ENCODE measurements at regions not wholly inside any gene's neighbourhood (a gene's known extent, or its start where the extent isn't known, plus 50 kb on each side); places are given as distances from the start of the nearest gene placed in this dataset.

GRCh38 chr2:71759060-71759459, 305.7 kb downstream of the DYSF start:
- DNase-seq: no peak

- DNase-seq: no peak
These were observed 304.0 kb downstream of the DYSF start for GRCh38 chr2:71757351-71757750.

- no peak for DNase-seq
These were observed 303.0 kb downstream of the DYSF start for GRCh38 chr2:71756280-71756906.

DNA sequence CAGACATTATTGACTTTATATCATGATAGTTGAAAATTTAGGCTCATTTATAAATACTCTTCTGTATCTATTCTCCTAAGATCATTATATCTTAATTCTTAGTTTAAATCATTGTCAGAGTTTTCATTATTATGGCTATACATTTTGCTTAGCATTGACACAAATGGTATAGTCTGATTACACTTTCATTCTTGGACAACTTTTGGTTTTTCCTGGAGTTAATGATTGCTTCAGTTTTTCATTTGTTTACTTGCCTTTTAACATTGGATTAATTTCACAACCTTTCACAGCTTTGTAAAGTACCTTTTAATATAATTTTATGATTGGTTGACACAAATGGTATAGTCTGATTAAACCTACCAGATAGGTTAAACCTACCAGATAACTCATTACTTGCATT, 298.2 kb downstream of the DYSF start:
- no peak for DNase-seq

DNA sequence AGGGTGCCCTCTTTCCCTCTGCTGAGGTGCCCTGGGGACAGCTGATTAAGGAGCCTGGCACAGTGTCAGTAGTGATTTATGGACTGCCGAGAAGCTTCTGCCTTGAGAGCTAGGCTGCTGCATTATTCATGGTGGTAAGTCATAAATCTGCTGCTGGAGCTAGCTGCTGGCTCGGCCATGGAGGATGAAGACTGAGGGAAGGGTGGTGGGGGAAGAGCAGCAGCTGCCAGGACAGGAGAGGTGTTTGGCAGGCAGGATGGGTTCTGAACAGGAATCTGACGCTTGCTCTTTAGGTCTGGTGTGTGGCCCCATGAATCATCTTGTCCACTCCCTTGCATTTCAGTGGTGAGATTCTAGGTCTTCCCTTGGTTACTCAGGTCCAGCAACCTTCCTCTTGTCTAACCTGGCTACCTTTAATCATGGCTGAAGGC, 296.3 kb downstream of the DYSF start:
- DNase-seq: no peak

DNA sequence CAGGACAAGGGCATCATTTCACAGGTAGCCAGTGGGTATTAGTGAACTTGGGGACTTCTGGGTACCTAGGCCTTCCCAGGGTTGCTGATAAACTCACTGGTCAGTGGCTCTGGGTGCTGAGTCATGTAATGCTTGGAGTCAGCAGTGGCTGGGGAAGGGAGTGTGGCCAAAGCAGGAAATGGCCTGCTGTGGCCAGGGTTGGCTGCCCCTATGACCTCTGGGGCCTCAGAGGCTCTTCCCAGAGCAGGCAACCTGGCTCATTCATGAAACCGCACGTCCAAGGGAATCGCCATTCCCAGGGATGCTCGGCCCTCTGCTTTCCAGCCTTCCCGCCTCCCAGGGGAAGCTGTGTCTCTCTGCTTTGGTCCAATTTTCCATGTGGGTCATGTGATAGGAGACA, 294.9 kb downstream of the DYSF start:
- DNase-seq: no peak

DNA sequence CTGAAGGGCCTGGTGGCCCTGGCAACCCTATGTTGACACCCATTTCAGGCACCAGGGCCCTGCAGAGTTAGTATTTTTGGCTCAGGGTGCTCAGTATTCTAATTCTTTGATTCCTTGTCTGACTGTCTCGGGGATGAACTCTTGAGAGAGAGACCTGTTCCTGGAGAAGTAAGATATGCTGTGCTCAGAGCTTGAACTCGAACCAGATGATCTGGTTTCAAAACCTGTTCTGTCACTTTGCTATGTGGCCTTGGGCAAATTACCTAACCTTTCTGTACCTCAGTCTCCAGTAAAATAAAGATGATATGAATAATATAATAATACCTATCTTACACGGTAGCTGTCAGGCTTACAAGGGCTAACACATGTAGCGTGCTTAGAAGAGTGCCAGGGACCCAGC, 294.2 kb downstream of the DYSF start:
- no peak for DNase-seq

- DNase-seq: no peak
These were observed 293.7 kb downstream of the DYSF start for GRCh38 chr2:71746946-71747501.

DNA sequence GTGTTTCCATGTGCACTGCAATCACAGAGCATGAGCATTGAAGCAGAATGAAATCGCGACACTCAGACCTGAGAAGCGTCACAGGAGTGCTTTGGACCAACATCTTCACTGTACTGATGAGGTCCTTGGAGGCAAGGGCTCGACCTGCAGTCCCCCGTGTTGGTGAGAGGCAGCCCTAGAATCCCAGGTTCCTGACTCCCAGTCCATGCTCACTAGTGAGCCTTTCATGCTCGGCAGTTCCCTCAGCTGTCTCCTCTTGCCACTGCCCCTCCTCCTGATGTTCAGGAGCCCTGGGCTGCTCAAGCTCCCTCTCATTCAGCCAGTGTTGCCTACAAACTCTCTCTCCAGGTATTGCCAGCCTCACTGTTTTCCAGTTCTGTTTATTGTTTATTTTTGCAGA, 291.4 kb downstream of the DYSF start:
- no peak for DNase-seq

GRCh38 chr2:71743995-71744675, 290.8 kb downstream of the DYSF start:
- DNase-seq: no peak

DNA sequence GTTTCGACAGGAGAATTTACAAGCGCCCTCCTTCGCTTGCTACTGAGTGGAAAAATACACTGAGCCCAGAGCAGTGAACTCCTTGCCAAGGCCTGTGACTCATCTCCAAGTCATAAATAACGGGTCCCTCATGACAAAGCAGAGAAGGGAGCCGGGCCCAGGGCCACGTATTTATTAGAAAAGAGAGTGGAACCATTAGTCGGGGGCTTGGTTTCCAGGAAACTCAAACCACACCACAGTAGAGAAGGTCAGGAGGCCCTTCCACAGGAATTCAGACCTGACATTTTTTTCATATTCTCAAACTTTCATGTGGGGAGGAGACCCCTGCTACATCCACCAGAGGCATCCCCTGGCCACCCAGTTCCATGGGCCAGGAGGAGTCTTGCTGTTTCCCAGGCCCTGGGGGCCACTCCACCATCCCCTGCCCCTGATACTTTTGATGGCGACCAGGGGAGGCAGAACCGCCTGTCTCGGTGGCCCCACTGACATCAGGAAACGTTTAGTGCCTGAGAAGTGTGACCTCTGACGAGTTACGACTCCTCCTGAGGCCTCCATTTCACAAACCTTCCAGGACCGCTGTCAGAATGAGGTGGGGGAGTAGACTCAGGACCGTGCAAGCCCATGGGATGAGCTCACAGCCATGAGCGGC, 289.7 kb downstream of the DYSF start:
- DNase-seq: no peak

DNA sequence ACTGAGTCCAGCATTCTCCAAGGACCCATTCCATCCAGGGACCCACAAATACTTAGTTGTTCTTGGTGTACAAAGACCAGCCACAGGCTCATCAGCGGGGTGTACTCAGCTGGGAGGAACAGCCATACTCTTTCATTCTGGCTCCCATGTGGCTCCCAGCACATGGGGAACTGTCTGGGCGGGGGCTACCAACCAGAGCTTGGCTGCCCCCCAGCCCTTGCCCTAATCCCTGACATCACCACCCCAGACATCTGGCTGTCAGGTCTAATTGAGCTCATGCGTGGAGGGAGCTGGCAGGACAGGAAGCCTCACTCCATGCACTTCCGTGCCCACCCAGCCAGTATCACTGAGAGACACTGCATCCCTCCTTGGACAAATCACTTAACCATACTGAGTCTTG, 283.6 kb downstream of the DYSF start:
- no peak for DNase-seq

- no peak for DNase-seq
These were observed 282.9 kb downstream of the DYSF start for GRCh38 chr2:71736091-71736861.
